ENCODE measurements at regions not wholly inside any gene's neighbourhood (a gene's known extent, or its start where the extent isn't known, plus 50 kb on each side); places are given as distances from the start of the nearest gene placed in this dataset.

DNA sequence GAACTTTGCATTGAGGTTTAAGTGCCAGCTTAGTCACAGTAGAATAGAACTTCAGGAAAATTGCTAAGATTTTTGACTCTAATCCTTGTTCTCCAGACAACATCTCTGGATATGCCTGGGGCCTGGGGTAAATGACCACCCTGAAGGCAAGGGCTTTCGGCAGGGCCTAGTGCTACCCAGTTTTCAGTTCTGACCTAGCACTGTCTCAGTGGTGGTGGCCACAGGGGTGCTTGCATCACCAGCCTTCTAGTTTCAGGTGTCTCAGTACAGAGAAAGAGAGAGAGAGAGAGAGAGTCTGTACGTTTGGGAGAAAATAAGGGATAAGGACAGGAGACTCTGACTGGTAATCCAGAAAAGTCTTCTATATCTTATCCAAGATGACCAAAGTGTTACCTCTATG, 890.5 kb downstream of the JRKL start:
- no TSS peak for BruUV-seq (replicated peaks)
- Histone ChIP-seq H3K9ac (ENCODE audit: insufficient read depth in 1 of 2, low read depth in 2 of 2, low read length in 2 of 2) (no peak overlapping the region), H3K4me2 (ENCODE audit: insufficient read depth, low read length) (no peak overlapping the region), H3K9me1 (ENCODE audit: control insufficient read depth, insufficient read depth, low read length) (no peaks in the 10 kb centered on the region), H3K4me1 (replicated peaks in 1 of 2; ENCODE audit: control insufficient read depth in 2 of 2, insufficient read depth in 2 of 2, low read length in 2 of 2) (no peaks in the 10 kb centered on the region), H3K4me3 (no peak overlapping the region), H4K20me1 (replicated peaks; ENCODE audit: control insufficient read depth, insufficient read depth, low read length) (no peaks in the 10 kb centered on the region), H3K27me3 (ENCODE audit: control insufficient read depth in 2 of 2, insufficient read depth in 2 of 2, low read length in 2 of 2) (no peaks in the 10 kb centered on the region), H3K36me3 (ENCODE audit: control insufficient read depth, insufficient read depth, low read length) (no peaks in the 10 kb centered on the region), H2AFZ (ENCODE audit: low read depth, low read length) (no peak overlapping the region), H3K79me2 (ENCODE audit: control insufficient read depth, insufficient read depth, low read length) (no peaks in the 10 kb centered on the region), H3K27ac (ENCODE audit: extremely low read depth, low read depth, low read length) (no peak overlapping the region), H3K9me3 (replicated peaks; ENCODE audit: control insufficient read depth, insufficient read depth, low read depth, low read length) (0 out of 2 replicates have a peak, but pooled peaks cover 3% of the 10 kb centered on the region)
- ChIA-PET CTCF (ENCODE audit: low intra/inter-chr PET ratio) (no interaction called here), POLR2A (no interaction called here)
- ATAC-seq (no peak), FAIRE-seq (no peak), DNase-seq (ENCODE audit: extremely low read depth in 1 of 4, low spot score in 3 of 4) (no peak)
- in situ Hi-C loops (cut with MboI): loop anchor here (25.0 kb wide), 1 partner anchor 818 kb away; no protein-coding TSS in a partner anchor
- TF ChIP-seq CBFA2T3 (IDR thresholded peaks at IDR 0.05) (no peak), MBD2 (IDR thresholded peaks at IDR 0.05; ENCODE audit: borderline replicate concordance, low read depth) (no peak)
- TF ChIP-seq, protein P1, sequence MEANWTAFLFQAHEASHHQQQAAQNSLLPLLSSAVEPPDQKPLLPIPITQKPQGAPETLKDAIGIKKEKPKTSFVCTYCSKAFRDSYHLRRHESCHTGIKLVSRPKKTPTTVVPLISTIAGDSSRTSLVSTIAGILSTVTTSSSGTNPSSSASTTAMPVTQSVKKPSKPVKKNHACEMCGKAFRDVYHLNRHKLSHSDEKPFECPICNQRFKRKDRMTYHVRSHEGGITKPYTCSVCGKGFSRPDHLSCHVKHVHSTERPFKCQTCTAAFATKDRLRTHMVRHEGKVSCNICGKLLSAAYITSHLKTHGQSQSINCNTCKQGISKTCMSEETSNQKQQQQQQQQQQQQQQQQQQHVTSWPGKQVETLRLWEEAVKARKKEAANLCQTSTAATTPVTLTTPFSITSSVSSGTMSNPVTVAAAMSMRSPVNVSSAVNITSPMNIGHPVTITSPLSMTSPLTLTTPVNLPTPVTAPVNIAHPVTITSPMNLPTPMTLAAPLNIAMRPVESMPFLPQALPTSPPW (CRISPR knock-in tag; IDR thresholded peaks at IDR 0.05): no peak
- TF ChIP-seq, protein P2, sequence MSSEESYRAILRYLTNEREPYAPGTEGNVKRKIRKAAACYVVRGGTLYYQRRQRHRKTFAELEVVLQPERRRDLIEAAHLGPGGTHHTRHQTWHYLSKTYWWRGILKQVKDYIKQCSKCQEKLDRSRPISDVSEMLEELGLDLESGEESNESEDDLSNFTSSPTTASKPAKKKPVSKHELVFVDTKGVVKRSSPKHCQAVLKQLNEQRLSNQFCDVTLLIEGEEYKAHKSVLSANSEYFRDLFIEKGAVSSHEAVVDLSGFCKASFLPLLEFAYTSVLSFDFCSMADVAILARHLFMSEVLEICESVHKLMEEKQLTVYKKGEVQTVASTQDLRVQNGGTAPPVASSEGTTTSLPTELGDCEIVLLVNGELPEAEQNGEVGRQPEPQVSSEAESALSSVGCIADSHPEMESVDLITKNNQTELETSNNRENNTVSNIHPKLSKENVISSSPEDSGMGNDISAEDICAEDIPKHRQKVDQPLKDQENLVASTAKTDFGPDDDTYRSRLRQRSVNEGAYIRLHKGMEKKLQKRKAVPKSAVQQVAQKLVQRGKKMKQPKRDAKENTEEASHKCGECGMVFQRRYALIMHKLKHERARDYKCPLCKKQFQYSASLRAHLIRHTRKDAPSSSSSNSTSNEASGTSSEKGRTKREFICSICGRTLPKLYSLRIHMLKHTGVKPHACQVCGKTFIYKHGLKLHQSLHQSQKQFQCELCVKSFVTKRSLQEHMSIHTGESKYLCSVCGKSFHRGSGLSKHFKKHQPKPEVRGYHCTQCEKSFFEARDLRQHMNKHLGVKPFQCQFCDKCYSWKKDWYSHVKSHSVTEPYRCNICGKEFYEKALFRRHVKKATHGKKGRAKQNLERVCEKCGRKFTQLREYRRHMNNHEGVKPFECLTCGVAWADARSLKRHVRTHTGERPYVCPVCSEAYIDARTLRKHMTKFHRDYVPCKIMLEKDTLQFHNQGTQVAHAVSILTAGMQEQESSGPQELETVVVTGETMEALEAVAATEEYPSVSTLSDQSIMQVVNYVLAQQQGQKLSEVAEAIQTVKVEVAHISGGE (CRISPR knock-in tag; IDR thresholded peaks at IDR 0.05): no peak
- 0% methylated on average over 1 of the region's 2 CpGs for WGBS (ENCODE audit: insufficient coverage, low coverage, missing lambda C conversion rate)
- intact Hi-C loops (cut with micrococcal nuclease): no loop called here

Measured in K562 (cell line).